Neuronal stem cell (in vitro differentiated cells): ENCODE measurements at regions not wholly inside any gene's neighbourhood (a gene's known extent, or its start where the extent isn't known, plus 50 kb on each side); places are given as distances from the start of the nearest gene placed in this dataset.
"Not testable (repeated sequence)": the region's sequence is repeated elsewhere in the genome, so short reads cannot be mapped to it uniquely, and the experiment has no call there.

Experiments
- DNase-seq: peaks from one replicate; pipeline ENCODE4 v3.0.0-alpha.2; 2013; ENCODE audit warnings: low spot score
- H2AFZ ChIP-seq: one replicate; pipeline ENCODE4 v1.6.1; 2013; ENCODE audit warnings: mild to moderate bottlenecking, low read length, inconsistent platforms
- H2AK5ac ChIP-seq: 2 replicates; pipeline ENCODE4 v1.6.1; 2013; ENCODE audit warnings: low read depth, mild to moderate bottlenecking, inconsistent platforms, low read length, moderate library complexity, mixed read lengths
- H2BK120ac ChIP-seq: 2 replicates; pipeline ENCODE4 v1.6.1; 2013; ENCODE audit warnings: low read depth, mild to moderate bottlenecking, inconsistent platforms, low read length, moderate library complexity, mixed read lengths
- H2BK12ac ChIP-seq: one replicate; pipeline ENCODE4 v1.6.1; 2013; ENCODE audit warnings: low read length, inconsistent platforms
- H2BK15ac ChIP-seq: 2 replicates; pipeline ENCODE4 v1.6.1; 2013; ENCODE audit warnings: mild to moderate bottlenecking, low read length, inconsistent platforms, mixed read lengths
- H2BK5ac ChIP-seq: one replicate; pipeline ENCODE4 v1.6.1; 2013; ENCODE audit warnings: inconsistent platforms, mild to moderate bottlenecking, low read length, moderate library complexity
- H3K14ac ChIP-seq: one replicate; pipeline ENCODE4 v1.6.1; 2013; ENCODE audit warnings: low read length, inconsistent platforms
- H3K18ac ChIP-seq: 2 replicates; pipeline ENCODE4 v1.6.1; 2013; ENCODE audit warnings: low read length, inconsistent platforms
- H3K23ac ChIP-seq: 2 replicates; pipeline ENCODE4 v1.6.1; 2013; ENCODE audit warnings: low read depth, mild to moderate bottlenecking, mixed read lengths, low read length, inconsistent platforms; ENCODE audit not compliant: poor library complexity
- H3K27ac ChIP-seq: replicated peaks from 3 replicates; pipeline ENCODE4 v1.5.1; 2013; ENCODE audit warnings: low read length, inconsistent platforms
- H3K27me3 ChIP-seq, 3 experiments: 2 replicates each; pipeline ENCODE4 v1.6.1; 2013; ENCODE audit warnings: low read length in 3 of 3, mild to moderate bottlenecking in 2 of 3, inconsistent platforms in 1 of 3, low read depth in 1 of 3, mixed read lengths in 1 of 3, moderate library complexity in 1 of 3; ENCODE audit not compliant: control insufficient read depth in 3 of 3, insufficient read depth in 3 of 3
- H3K36me3 ChIP-seq, 2 donors: replicated peaks in 1 of 2; 2 replicates each; pipeline ENCODE4 v1.6.1; 2013; ENCODE audit warnings: low read length in 2 of 2; ENCODE audit not compliant: control insufficient read depth in 2 of 2, insufficient read depth in 2 of 2
- H3K4ac ChIP-seq: 2 replicates; pipeline ENCODE4 v1.6.1; 2013; ENCODE audit warnings: inconsistent platforms, mild to moderate bottlenecking, low read length, moderate library complexity
- H3K4me1 ChIP-seq, 2 donors: 1 replicate in 1 of 2; 2 replicates in 1 of 2; pipeline ENCODE4 v1.6.1; 2013; ENCODE audit warnings: low read length in 2 of 2, low read depth in 1 of 2; ENCODE audit not compliant: control insufficient read depth in 2 of 2, insufficient read depth in 1 of 2
- H3K4me2 ChIP-seq: one replicate; pipeline ENCODE4 v1.6.1; 2013; ENCODE audit warnings: mild to moderate bottlenecking, low read length, inconsistent platforms; ENCODE audit not compliant: insufficient read depth, poor library complexity, severe bottlenecking
- H3K4me3 ChIP-seq, 2 donors: 2 replicates each; pipeline ENCODE4 v1.5.1; 2013; ENCODE audit warnings: low read length in 2 of 2, mild to moderate bottlenecking in 2 of 2, inconsistent platforms in 1 of 2, moderate library complexity in 1 of 2
- H3K79me1 ChIP-seq: one replicate; pipeline ENCODE4 v1.6.1; 2013; ENCODE audit warnings: low read depth, mild to moderate bottlenecking, inconsistent platforms, low read length, moderate library complexity
- H3K9ac ChIP-seq: one replicate; pipeline ENCODE4 v1.6.1; 2013; ENCODE audit warnings: mild to moderate bottlenecking, low read depth, low read length, inconsistent platforms; ENCODE audit not compliant: poor library complexity
- H3K9me3 ChIP-seq, 2 donors: replicated peaks in 1 of 2; 2 replicates each; pipeline versions ENCODE3 to v1.6.1; 2013; ENCODE audit warnings: low read length in 2 of 2, mild to moderate bottlenecking in 2 of 2, inconsistent platforms in 1 of 2, low read depth in 1 of 2, mixed read lengths in 1 of 2, moderate library complexity in 1 of 2; ENCODE audit not compliant: control insufficient read depth in 2 of 2, insufficient read depth in 1 of 2
- H4K8ac ChIP-seq: one replicate; pipeline ENCODE4 v1.6.1; 2013; ENCODE audit warnings: low read depth, mild to moderate bottlenecking, inconsistent platforms, low read length, moderate library complexity
- H4K91ac ChIP-seq: one replicate; pipeline ENCODE4 v1.6.1; 2013; ENCODE audit warnings: low read length, low read depth, mild to moderate bottlenecking, inconsistent platforms; ENCODE audit not compliant: poor library complexity
- WGBS, 2 donors: extraction: QIAGEN DNeasy Blood & Tissue Kit; methylation state at CpG; one replicate each; pipeline ENCODE4 v1.1.7; 2013; ENCODE audit warnings: missing lambda C conversion rate in 2 of 2, mixed read lengths in 1 of 2; ENCODE audit not compliant: insufficient read length in 2 of 2, insufficient replicate concordance in 1 of 2; ENCODE audit errors: extremely low coverage in 2 of 2; 5-methylcytosine and 5-hydroxymethylcytosine counted together

DNA sequence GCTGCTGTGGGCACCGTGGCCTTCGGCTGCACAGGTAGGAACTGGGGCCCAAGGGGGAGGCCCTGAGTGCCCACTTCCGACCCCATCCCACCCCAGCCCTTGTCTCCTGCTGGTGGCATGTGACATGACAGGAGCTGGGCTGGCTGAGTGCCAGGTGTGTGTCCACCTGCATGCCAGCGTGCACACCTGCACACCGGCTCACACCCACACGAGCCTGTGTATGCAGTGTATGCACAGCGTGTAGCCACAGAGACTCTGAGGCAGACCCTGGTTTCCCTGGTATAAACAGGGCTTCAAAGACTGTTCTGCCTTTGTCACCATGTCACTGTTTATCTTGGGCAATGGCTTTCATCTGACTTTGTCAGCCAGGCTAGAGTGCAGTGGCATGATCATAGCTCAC, 362.1 kb upstream of the ZNF722 start:
- H3K4ac ChIP-seq, H2BK120ac ChIP-seq, H3K9me3 ChIP-seq, H3K27ac ChIP-seq, DNase-seq, H2BK5ac ChIP-seq, H4K8ac ChIP-seq, H2BK12ac ChIP-seq, H4K91ac ChIP-seq, H3K36me3 ChIP-seq, H3K18ac ChIP-seq, H3K9ac ChIP-seq, H3K27me3 ChIP-seq, H3K4me2 ChIP-seq, H2BK15ac ChIP-seq, H2AK5ac ChIP-seq, H3K23ac ChIP-seq, H3K79me1 ChIP-seq, H3K4me3 ChIP-seq, H3K14ac ChIP-seq, H2AFZ ChIP-seq, H3K4me1 ChIP-seq: not testable (repeated sequence)
- WGBS, 2 donors: no CpG with 5 or more reads among the region's 7 CpGs

GRCh38 chr7:63665553-63665952, 333.1 kb upstream of the ZNF722 start:
- not testable (repeated sequence) for DNase-seq, H2BK12ac ChIP-seq, H3K27ac ChIP-seq, H3K4me2 ChIP-seq, H3K4me1 ChIP-seq, H3K14ac ChIP-seq, H2BK15ac ChIP-seq, H2BK5ac ChIP-seq, H4K91ac ChIP-seq, H2AK5ac ChIP-seq, H3K36me3 ChIP-seq, H2BK120ac ChIP-seq, H3K4me3 ChIP-seq, H3K9me3 ChIP-seq, H3K23ac ChIP-seq, H3K27me3 ChIP-seq, H3K4ac ChIP-seq, H3K79me1 ChIP-seq, H3K9ac ChIP-seq, H2AFZ ChIP-seq, H4K8ac ChIP-seq, H3K18ac ChIP-seq
- no CpG with 5 or more reads among the region's 7 CpGs for WGBS, 2 donors

DNA sequence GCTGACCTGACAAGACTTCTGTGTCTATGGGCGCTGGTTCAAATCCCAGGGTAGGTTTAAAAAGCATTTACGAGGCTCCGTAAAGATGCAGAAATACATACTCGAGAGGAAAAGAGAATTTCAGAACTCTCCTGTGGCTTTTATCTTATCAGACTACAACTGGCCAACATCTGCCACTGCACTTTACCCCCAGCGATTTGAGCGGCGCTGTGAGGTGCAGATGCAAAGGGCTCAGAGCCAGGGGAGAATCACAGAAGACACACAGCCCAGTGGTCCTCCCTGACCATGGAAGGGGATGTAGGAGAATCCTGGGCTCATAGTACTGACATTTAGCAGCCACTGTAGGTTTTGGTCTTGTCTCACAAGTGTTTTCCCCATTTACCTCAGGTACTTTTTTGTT, 307.2 kb upstream of the ZNF722 start:
- not testable (repeated sequence) for H2BK5ac ChIP-seq, H3K4me3 ChIP-seq, H3K4ac ChIP-seq, H3K79me1 ChIP-seq, H3K36me3 ChIP-seq, H2AFZ ChIP-seq, H4K8ac ChIP-seq, H3K23ac ChIP-seq, H3K4me2 ChIP-seq, H3K9me3 ChIP-seq, H3K27ac ChIP-seq, H4K91ac ChIP-seq, H2BK120ac ChIP-seq, H3K14ac ChIP-seq, H3K9ac ChIP-seq, DNase-seq, H2BK12ac ChIP-seq, H2AK5ac ChIP-seq, H2BK15ac ChIP-seq, H3K27me3 ChIP-seq, H3K18ac ChIP-seq, H3K4me1 ChIP-seq
- WGBS, 2 donors: no CpG with 5 or more reads among the region's 7 CpGs

DNA sequence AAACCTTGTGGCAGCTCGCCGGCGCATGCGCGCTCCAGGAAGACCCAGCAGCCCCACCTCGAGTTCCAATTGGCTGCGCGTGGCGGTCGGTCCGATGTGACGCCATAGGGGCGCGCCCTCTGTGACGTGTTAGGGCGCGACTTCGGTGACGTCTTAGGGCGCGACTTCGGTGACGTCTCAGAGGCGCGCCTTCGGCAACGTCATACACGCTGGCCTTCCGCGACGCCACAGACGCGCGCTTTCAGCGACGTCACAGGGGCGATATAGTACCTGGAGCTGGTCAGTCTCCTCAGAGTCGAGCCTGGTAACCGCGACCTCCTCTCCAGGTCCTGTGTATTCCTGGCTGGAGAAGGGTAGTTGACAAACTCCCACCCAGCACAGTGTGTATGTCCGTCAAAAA, 304.4 kb upstream of the ZNF722 start:
- not testable (repeated sequence) for H2BK5ac ChIP-seq, H3K9ac ChIP-seq, H2BK12ac ChIP-seq, H3K27ac ChIP-seq, H3K27me3 ChIP-seq, H3K14ac ChIP-seq, DNase-seq, H2BK120ac ChIP-seq, H3K23ac ChIP-seq, H3K4me3 ChIP-seq, H2AK5ac ChIP-seq, H2AFZ ChIP-seq, H4K91ac ChIP-seq, H3K4ac ChIP-seq, H3K79me1 ChIP-seq, H3K9me3 ChIP-seq, H3K36me3 ChIP-seq, H3K4me1 ChIP-seq, H2BK15ac ChIP-seq, H4K8ac ChIP-seq, H3K4me2 ChIP-seq, H3K18ac ChIP-seq
- no CpG with 5 or more reads among the region's 41 CpGs for WGBS, 2 donors
